ENCODE measurements at regions not wholly inside any gene's neighbourhood (a gene's known extent, or its start where the extent isn't known, plus 50 kb on each side); places are given as distances from the start of the nearest gene placed in this dataset.

DNA sequence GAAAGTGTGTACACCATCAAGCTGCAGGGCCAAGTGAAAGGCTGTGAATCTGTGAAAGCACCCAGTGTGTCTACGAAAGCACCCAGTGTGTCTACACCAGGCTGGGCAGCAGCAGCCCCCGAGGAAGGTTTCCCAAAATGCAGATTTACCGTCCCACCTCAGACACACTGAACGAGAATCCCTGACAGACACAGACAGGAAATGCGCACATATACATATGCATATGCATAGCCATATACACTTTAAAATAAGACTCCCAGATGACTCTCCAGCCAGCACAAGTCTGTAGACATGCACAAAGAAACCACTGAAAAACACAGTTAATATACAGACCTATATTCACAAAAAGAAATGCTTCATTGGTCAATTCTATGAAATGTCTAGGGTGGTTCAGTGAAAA lies 155.5 kb upstream of the OPCML start:
- Histone ChIP-seq H4K20me1 (ENCODE audit: insufficient read depth, low read length) (no peaks in the 10 kb centered on the region), H3K36me3 (ENCODE audit: insufficient read depth, low read length) (no peaks in the 10 kb centered on the region), H3K4me2 (ENCODE audit: insufficient read depth, low read length) (no peak overlapping the region), H3K79me2 (ENCODE audit: insufficient read depth, low read length) (no peaks in the 10 kb centered on the region), H3K4me1 (ENCODE audit: insufficient read depth, low read length) (no peaks in the 10 kb centered on the region), H3K4me3 (ENCODE audit: insufficient read depth, low read length) (no peak overlapping the region), H3K9me3 (ENCODE audit: low read depth, low read length) (peaks cover 4% of the 10 kb centered on the region), H3K27me3 (ENCODE audit: insufficient read depth, low read length) (no peaks in the 10 kb centered on the region), H2AFZ (ENCODE audit: low read length) (no peak overlapping the region), H3K27ac (ENCODE audit: low read depth, low read length) (no peak overlapping the region)
- TF ChIP-seq, protein P1, sequence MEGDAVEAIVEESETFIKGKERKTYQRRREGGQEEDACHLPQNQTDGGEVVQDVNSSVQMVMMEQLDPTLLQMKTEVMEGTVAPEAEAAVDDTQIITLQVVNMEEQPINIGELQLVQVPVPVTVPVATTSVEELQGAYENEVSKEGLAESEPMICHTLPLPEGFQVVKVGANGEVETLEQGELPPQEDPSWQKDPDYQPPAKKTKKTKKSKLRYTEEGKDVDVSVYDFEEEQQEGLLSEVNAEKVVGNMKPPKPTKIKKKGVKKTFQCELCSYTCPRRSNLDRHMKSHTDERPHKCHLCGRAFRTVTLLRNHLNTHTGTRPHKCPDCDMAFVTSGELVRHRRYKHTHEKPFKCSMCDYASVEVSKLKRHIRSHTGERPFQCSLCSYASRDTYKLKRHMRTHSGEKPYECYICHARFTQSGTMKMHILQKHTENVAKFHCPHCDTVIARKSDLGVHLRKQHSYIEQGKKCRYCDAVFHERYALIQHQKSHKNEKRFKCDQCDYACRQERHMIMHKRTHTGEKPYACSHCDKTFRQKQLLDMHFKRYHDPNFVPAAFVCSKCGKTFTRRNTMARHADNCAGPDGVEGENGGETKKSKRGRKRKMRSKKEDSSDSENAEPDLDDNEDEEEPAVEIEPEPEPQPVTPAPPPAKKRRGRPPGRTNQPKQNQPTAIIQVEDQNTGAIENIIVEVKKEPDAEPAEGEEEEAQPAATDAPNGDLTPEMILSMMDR (IDR thresholded peaks at IDR 0.05; ENCODE audit: extremely low read depth, low read depth, low read length) = no peak
- DNase-seq (ENCODE audit: insufficient read length, low spot score, missing footprints) = no peak

DNA sequence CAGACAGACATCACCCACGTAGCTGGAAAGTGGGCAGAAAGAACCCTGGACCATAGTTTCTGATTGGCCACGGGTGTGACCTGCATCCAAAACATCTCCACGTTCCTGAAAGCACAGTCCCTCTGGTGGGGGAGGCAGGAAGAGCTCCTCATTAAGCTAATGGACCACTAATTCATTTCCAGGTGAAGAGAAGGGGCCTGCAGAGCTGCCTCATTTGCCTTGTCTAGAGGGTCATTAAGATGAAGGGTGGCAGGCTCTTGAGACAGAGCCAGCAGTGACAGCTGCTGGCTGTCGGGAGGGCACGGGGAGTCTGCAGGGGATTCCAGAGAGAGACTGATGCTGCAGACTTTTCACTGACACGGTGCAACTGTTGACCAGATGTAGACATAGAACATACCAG lies 149.6 kb upstream of the OPCML start:
- H3K27ac ChIP-seq (ENCODE audit: low read depth, low read length) = no peak overlapping the region

DNA sequence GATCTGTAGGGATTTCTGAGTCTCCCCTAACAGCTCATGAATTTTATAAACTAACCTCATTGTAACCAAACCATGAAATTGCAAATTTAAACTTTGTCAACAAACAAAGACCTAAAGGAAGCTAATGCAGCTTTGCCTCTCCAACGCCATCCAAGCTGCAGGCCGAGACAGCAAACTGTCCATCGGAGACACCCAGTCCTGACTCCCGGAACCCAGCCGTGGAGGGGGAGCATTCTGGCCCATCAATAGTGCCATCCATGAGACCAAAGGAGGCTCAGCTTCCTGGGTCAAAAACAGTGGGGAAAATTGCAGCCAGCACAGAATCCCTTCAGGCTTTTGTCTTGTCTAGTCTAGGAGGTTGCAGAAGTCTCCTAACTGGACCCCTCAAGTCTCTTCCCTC lies 147.6 kb upstream of the OPCML start:
- Histone ChIP-seq H3K9me3 (ENCODE audit: low read depth, low read length) (no peaks in the 10 kb centered on the region), H3K27ac (ENCODE audit: low read depth, low read length) (no peak overlapping the region), H3K4me2 (ENCODE audit: insufficient read depth, low read length) (no peak overlapping the region), H3K4me1 (ENCODE audit: insufficient read depth, low read length) (no peaks in the 10 kb centered on the region), H3K36me3 (ENCODE audit: insufficient read depth, low read length) (no peaks in the 10 kb centered on the region), H3K79me2 (ENCODE audit: insufficient read depth, low read length) (no peaks in the 10 kb centered on the region), H2AFZ (ENCODE audit: low read length) (no peak overlapping the region), H3K4me3 (ENCODE audit: insufficient read depth, low read length) (no peak overlapping the region), H4K20me1 (ENCODE audit: insufficient read depth, low read length) (no peaks in the 10 kb centered on the region), H3K27me3 (ENCODE audit: insufficient read depth, low read length) (no peaks in the 10 kb centered on the region)
- TF ChIP-seq, protein P1 (IDR thresholded peaks at IDR 0.05; ENCODE audit: extremely low read depth, low read depth, low read length) = no peak
- no peak for DNase-seq (ENCODE audit: insufficient read length, low spot score, missing footprints)

More for the DNA sequence above, 149.6 kb upstream of the OPCML start:
- Histone ChIP-seq H3K4me2 (ENCODE audit: insufficient read depth, low read length) (no peak overlapping the region), H2AFZ (ENCODE audit: low read length) (no peak overlapping the region), H4K20me1 (ENCODE audit: insufficient read depth, low read length) (no peaks in the 10 kb centered on the region), H3K36me3 (ENCODE audit: insufficient read depth, low read length) (no peaks in the 10 kb centered on the region), H3K27me3 (ENCODE audit: insufficient read depth, low read length) (no peaks in the 10 kb centered on the region), H3K4me3 (ENCODE audit: insufficient read depth, low read length) (no peak overlapping the region), H3K4me1 (ENCODE audit: insufficient read depth, low read length) (no peaks in the 10 kb centered on the region), H3K79me2 (ENCODE audit: insufficient read depth, low read length) (no peaks in the 10 kb centered on the region), H3K9me3 (ENCODE audit: low read depth, low read length) (no peaks in the 10 kb centered on the region)
- no peak for DNase-seq (ENCODE audit: insufficient read length, low spot score, missing footprints)
- TF ChIP-seq, protein P1 (IDR thresholded peaks at IDR 0.05; ENCODE audit: extremely low read depth, low read depth, low read length) = no peak

DNA sequence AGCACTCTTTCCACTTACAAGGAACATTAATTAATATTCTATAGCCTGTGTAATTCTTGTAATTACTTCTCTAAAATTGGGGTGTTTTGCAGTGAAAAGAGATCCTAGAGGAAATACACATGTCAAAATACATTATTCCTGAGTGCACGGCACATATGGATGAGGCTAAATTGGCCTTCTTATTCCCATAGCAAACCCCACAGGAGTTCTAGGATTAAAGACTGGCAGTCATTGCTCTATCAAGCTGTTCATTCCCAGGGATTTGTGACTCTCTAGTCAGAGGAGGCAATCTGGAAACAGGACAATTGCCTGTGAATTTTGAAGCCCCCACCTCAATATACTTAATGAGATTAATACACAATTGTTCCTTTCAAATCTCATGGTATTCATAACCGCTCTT lies 145.9 kb upstream of the OPCML start:
- H4K20me1 ChIP-seq (ENCODE audit: insufficient read depth, low read length) = no peaks in the 10 kb centered on the region
- no peaks in the 10 kb centered on the region for H3K9me3 ChIP-seq (ENCODE audit: low read depth, low read length)
- no peak overlapping the region for H3K4me2 ChIP-seq (ENCODE audit: insufficient read depth, low read length)

More for the DNA sequence above, 145.9 kb upstream of the OPCML start:
- H3K27me3 ChIP-seq (ENCODE audit: insufficient read depth, low read length) = no peaks in the 10 kb centered on the region
- no peaks in the 10 kb centered on the region for H3K36me3 ChIP-seq (ENCODE audit: insufficient read depth, low read length)
- no peak overlapping the region for H3K4me3 ChIP-seq (ENCODE audit: insufficient read depth, low read length)
- TF ChIP-seq, protein P1 (IDR thresholded peaks at IDR 0.05; ENCODE audit: extremely low read depth, low read depth, low read length) = no peak
- no peak overlapping the region for H3K27ac ChIP-seq (ENCODE audit: low read depth, low read length)
- no peak for DNase-seq (ENCODE audit: insufficient read length, low spot score, missing footprints)
- no peaks in the 10 kb centered on the region for H3K79me2 ChIP-seq (ENCODE audit: insufficient read depth, low read length)
- no peaks in the 10 kb centered on the region for H3K4me1 ChIP-seq (ENCODE audit: insufficient read depth, low read length)
- H2AFZ ChIP-seq (ENCODE audit: low read length) = no peak overlapping the region
